ENCODE measurements at regions not wholly inside any gene's neighbourhood (a gene's known extent, or its start where the extent isn't known, plus 50 kb on each side); places are given as distances from the start of the nearest gene placed in this dataset.

DNA sequence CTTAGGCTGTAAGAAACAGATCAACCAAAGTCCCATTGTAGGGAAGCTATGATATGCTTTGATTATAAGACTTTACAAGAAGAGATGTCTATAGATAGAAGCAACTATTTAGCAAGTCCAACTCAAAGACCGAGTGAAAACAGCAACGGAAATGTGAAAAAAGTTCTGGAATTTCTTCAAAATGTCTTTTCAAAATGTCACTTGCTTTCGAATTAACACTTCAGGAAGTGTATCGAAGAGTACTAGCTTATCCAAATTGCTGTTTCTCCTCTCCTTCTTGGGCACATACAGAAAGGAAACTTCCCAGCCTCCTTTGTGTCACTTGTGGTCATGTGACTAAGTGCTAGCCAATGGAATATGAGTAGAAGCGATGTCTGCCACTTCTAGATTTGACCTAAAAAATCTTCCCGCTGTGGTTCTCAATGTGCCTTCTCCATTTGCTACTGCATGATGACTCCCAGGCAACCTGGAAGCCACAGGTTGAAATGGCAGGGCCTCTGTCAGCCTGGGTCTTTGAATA, 89.9 kb downstream of the TSEN15 start:
- no peak for TF ChIP-seq POLR2A (IDR thresholded peaks at IDR 0.05)
- TF ChIP-seq, protein P1, sequence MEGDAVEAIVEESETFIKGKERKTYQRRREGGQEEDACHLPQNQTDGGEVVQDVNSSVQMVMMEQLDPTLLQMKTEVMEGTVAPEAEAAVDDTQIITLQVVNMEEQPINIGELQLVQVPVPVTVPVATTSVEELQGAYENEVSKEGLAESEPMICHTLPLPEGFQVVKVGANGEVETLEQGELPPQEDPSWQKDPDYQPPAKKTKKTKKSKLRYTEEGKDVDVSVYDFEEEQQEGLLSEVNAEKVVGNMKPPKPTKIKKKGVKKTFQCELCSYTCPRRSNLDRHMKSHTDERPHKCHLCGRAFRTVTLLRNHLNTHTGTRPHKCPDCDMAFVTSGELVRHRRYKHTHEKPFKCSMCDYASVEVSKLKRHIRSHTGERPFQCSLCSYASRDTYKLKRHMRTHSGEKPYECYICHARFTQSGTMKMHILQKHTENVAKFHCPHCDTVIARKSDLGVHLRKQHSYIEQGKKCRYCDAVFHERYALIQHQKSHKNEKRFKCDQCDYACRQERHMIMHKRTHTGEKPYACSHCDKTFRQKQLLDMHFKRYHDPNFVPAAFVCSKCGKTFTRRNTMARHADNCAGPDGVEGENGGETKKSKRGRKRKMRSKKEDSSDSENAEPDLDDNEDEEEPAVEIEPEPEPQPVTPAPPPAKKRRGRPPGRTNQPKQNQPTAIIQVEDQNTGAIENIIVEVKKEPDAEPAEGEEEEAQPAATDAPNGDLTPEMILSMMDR (IDR thresholded peaks at IDR 0.05) = no peak

All from thyroid gland (tissue), 4 donors.